Fibroblast of mammary gland (primary cell): ENCODE measurements at regions not wholly inside any gene's neighbourhood (a gene's known extent, or its start where the extent isn't known, plus 50 kb on each side); places are given as distances from the start of the nearest gene placed in this dataset.
A peak's percentile ranks its signal among the peaks of the same experiment; 100 is the strongest.

Source experiments
- DNase-seq: peaks from one replicate; pipeline ENCODE4 v3.0.0-alpha.2; 2010; ENCODE audit warnings: low read depth
- H3K4me3 ChIP-seq: 2 replicates; pipeline ENCODE4 v1.5.1; 2011; ENCODE audit warnings: low read depth, mild to moderate bottlenecking, low read length, moderate library complexity; ENCODE audit not compliant: control insufficient read depth
- CTCF ChIP-seq: conservative IDR thresholded peaks from 2 replicates; pipeline ENCODE4 v1.5.1; 2011; ENCODE audit warnings: low read depth, low read length, inconsistent platforms; ENCODE audit not compliant: control insufficient read depth, insufficient read depth

GRCh38 chr11:36763187-36763586 is 165.2 kb upstream of the RAG2 start:
- no peak for DNase-seq
- no peak overlapping the region for H3K4me3 ChIP-seq
- TF ChIP-seq CTCF = no peak

GRCh38 chr11:36757075-36757474 is 159.0 kb upstream of the RAG2 start:
- TF ChIP-seq CTCF = no peak
- no peak for DNase-seq
- no peak overlapping the region for H3K4me3 ChIP-seq

- TF ChIP-seq CTCF = no peak
- DNase-seq = no peak
- H3K4me3 ChIP-seq = no peak overlapping the region
Measured at GRCh38 chr11:36753960-36754359, 155.9 kb upstream of the RAG2 start.

- no peak for DNase-seq
- no peak for TF ChIP-seq CTCF
- H3K4me3 ChIP-seq = no peak overlapping the region
Measured at GRCh38 chr11:36751996-36752395, 154.0 kb upstream of the RAG2 start.

- no peak overlapping the region for H3K4me3 ChIP-seq
- DNase-seq = no peak
- no peak for TF ChIP-seq CTCF
Measured at GRCh38 chr11:36751335-36751781, 153.3 kb upstream of the RAG2 start.

GRCh38 chr11:36750349-36750748 is 152.3 kb upstream of the RAG2 start:
- DNase-seq = peak; percentile 6
- no peak for TF ChIP-seq CTCF
- H3K4me3 ChIP-seq = no peak overlapping the region

- no peak overlapping the region for H3K4me3 ChIP-seq
- DNase-seq = peak; percentile 2
- no peak for TF ChIP-seq CTCF
Measured at GRCh38 chr11:36748836-36749235, 150.8 kb upstream of the RAG2 start.
